ENCODE measurements at regions not wholly inside any gene's neighbourhood (a gene's known extent, or its start where the extent isn't known, plus 50 kb on each side); places are given as distances from the start of the nearest gene placed in this dataset.

GRCh38 chr9:73866451-73866850, 630.7 kb upstream of the RORB start:
- Mint-ChIP-seq H3K27ac (no peak overlapping the region), H3K9me3 (no peaks in the 10 kb centered on the region), H3K36me3 (no peaks in the 10 kb centered on the region), H3K4me1 (ENCODE audit: unreplicated experiment) (no peaks in the 10 kb centered on the region), H3K4me3 (no peak overlapping the region), H3K27me3 (no peaks in the 10 kb centered on the region)
- DNase-seq (ENCODE audit: extremely low spot score, unreplicated experiment), result no peak
- TF ChIP-seq CTCF (conservative IDR thresholded peaks at IDR 0.05), result no peak

GRCh38 chr9:73869264-73869663, 627.9 kb upstream of the RORB start:
- Mint-ChIP-seq H3K4me1 (ENCODE audit: unreplicated experiment) (peaks cover 11% of the 10 kb centered on the region), H3K9me3 (no peaks in the 10 kb centered on the region), H3K36me3 (no peaks in the 10 kb centered on the region), H3K27ac (no peak overlapping the region), H3K27me3 (no peaks in the 10 kb centered on the region), H3K4me3 (no peak overlapping the region)
- no peak for TF ChIP-seq CTCF (conservative IDR thresholded peaks at IDR 0.05)
- no peak for DNase-seq (ENCODE audit: extremely low spot score, unreplicated experiment)

- no peaks in the 10 kb centered on the region for H3K9me3 Mint-ChIP-seq
- DNase-seq (ENCODE audit: extremely low spot score, unreplicated experiment), result no peak
- H3K36me3 Mint-ChIP-seq, result no peaks in the 10 kb centered on the region
- no peak overlapping the region for H3K27ac Mint-ChIP-seq
- no peak for TF ChIP-seq CTCF (conservative IDR thresholded peaks at IDR 0.05)
- no peaks in the 10 kb centered on the region for H3K27me3 Mint-ChIP-seq
- peaks cover 11% of the 10 kb centered on the region for H3K4me1 Mint-ChIP-seq (ENCODE audit: unreplicated experiment)
- no peak overlapping the region for H3K4me3 Mint-ChIP-seq
Observed at GRCh38 chr9:73871636-73872035, 625.5 kb upstream of the RORB start.

GRCh38 chr9:73872701-73873100, 624.4 kb upstream of the RORB start:
- Mint-ChIP-seq H3K27ac (no peak overlapping the region), H3K36me3 (no peaks in the 10 kb centered on the region), H3K9me3 (no peaks in the 10 kb centered on the region), H3K4me3 (no peak overlapping the region), H3K27me3 (no peaks in the 10 kb centered on the region), H3K4me1 (ENCODE audit: unreplicated experiment) (peaks cover 11% of the 10 kb centered on the region)
- DNase-seq (ENCODE audit: extremely low spot score, unreplicated experiment), result no peak
- no peak for TF ChIP-seq CTCF (conservative IDR thresholded peaks at IDR 0.05)

GRCh38 chr9:73880101-73880500, 617.0 kb upstream of the RORB start:
- DNase-seq (ENCODE audit: extremely low spot score, unreplicated experiment), result no peak
- no peaks in the 10 kb centered on the region for H3K4me1 Mint-ChIP-seq (ENCODE audit: unreplicated experiment)
- no peaks in the 10 kb centered on the region for H3K27me3 Mint-ChIP-seq
- H3K9me3 Mint-ChIP-seq, result peaks cover 4% of the 10 kb centered on the region
- no peak overlapping the region for H3K27ac Mint-ChIP-seq
- H3K36me3 Mint-ChIP-seq, result no peaks in the 10 kb centered on the region
- no peak for TF ChIP-seq CTCF (conservative IDR thresholded peaks at IDR 0.05)
- H3K4me3 Mint-ChIP-seq, result no peak overlapping the region

- TF ChIP-seq CTCF (conservative IDR thresholded peaks at IDR 0.05), result no peak
- Mint-ChIP-seq H3K27ac (no peak overlapping the region), H3K27me3 (no peaks in the 10 kb centered on the region), H3K4me3 (no peak overlapping the region), H3K4me1 (ENCODE audit: unreplicated experiment) (no peaks in the 10 kb centered on the region), H3K9me3 (no peaks in the 10 kb centered on the region), H3K36me3 (no peaks in the 10 kb centered on the region)
- DNase-seq (ENCODE audit: extremely low spot score, unreplicated experiment), result no peak
Observed at GRCh38 chr9:73889023-73889422, 608.1 kb upstream of the RORB start.

All from type B pancreatic cell (in vitro differentiated cells).